ENCODE measurements at regions not wholly inside any gene's neighbourhood (a gene's known extent, or its start where the extent isn't known, plus 50 kb on each side); places are given as distances from the start of the nearest gene placed in this dataset.

GRCh38 chr2:2853346-2853745 lies 522.3 kb upstream of the MYT1L start:
- no peak overlapping the region for H3K4ac ChIP-seq (ENCODE audit: low read depth, low read length)
- no peak for ATAC-seq (ENCODE audit: low read depth)
- dilution Hi-C loops (cut with HindIII; ENCODE audit: low sequenced_read_pairs, unreplicated experiment) (no loop called here), in situ Hi-C loops (cut with MboI; ENCODE audit: low sequenced_read_pairs) (no loop called here), intact Hi-C loops (cut with micrococcal nuclease) (no loop called here)
- H4K91ac ChIP-seq (ENCODE audit: insufficient read depth, low read depth, low read length) = no peak overlapping the region
- no peak overlapping the region for H3K14ac ChIP-seq (replicated peaks; ENCODE audit: low read depth, low read length)
- no peaks in the 10 kb centered on the region for H3K36me3 ChIP-seq (ENCODE audit: control insufficient read depth, insufficient read depth, low read length)
- H3K4me3 ChIP-seq (ENCODE audit: insufficient read depth, low read depth, low read length) = no peak overlapping the region
- no peaks in the 10 kb centered on the region for H4K20me1 ChIP-seq (ENCODE audit: insufficient read depth, low read length)
- no peak overlapping the region for H2AK5ac ChIP-seq (ENCODE audit: low read depth, low read length)
- no peak overlapping the region for H3K27ac ChIP-seq (ENCODE audit: insufficient read depth, low read length)
- no peaks in the 10 kb centered on the region for H3K27me3 ChIP-seq (ENCODE audit: control insufficient read depth, insufficient read depth, low read length)
- ChIA-PET CTCF (no interaction called here), POLR2A (ENCODE audit: unreplicated experiment) (no interaction called here)
- no peak overlapping the region for H3K23ac ChIP-seq (ENCODE audit: low read depth, low read length)
- no peak for DNase-seq
- no peak overlapping the region for H3K9ac ChIP-seq (ENCODE audit: low read depth, low read length)
- no peak for TF ChIP-seq CEBPB (IDR thresholded peaks at IDR 0.05; ENCODE audit: low read depth, low read length)
- no peak for TF ChIP-seq BHLHE40 (IDR thresholded peaks at IDR 0.05; ENCODE audit: low read depth, low read length)
- no peak for TF ChIP-seq MAFK (IDR thresholded peaks at IDR 0.05; ENCODE audit: low read depth, low read length)
- no peak for TF ChIP-seq MAZ (IDR thresholded peaks at IDR 0.05; ENCODE audit: borderline replicate concordance, low read depth, low read length)
- no peak overlapping the region for H3K4me2 ChIP-seq (ENCODE audit: low read depth, low read length)
- BruUV-seq (replicated peaks) = no TSS peak
- no peak overlapping the region for H3K56ac ChIP-seq (ENCODE audit: extremely low read depth, insufficient read depth, low read length)
- H3K79me1 ChIP-seq (ENCODE audit: low read depth in 1 of 2, low read length in 2 of 2) = no peaks in the 10 kb centered on the region
- no peak overlapping the region for H2BK20ac ChIP-seq (ENCODE audit: low read depth, low read length)
- no peak overlapping the region for H2BK120ac ChIP-seq (ENCODE audit: low read depth, low read length)
- peaks cover 41% of the 10 kb centered on the region for H3K9me3 ChIP-seq (ENCODE audit: control insufficient read depth, insufficient read depth, low read length)
- H2BK15ac ChIP-seq (ENCODE audit: low read depth, low read length) = no peak overlapping the region
- no CpG with 5 or more reads among the region's 2 CpGs for WGBS, 2 experiments (ENCODE audit: extremely low coverage in 2 of 2, insufficient read length in 1 of 2)
- H2AFZ ChIP-seq (replicated peaks; ENCODE audit: low read length, poor library complexity) = no peak overlapping the region
- H2BK5ac ChIP-seq (ENCODE audit: low read depth, low read length, poor library complexity, severe bottlenecking) = no peak overlapping the region
- H3K9me1 ChIP-seq (ENCODE audit: insufficient read depth, low read length) = no peaks in the 10 kb centered on the region
- H2AK9ac ChIP-seq (replicated peaks; ENCODE audit: low read depth, low read length, poor library complexity) = no peak overlapping the region
- no peak overlapping the region for H4K5ac ChIP-seq (ENCODE audit: low read depth, low read length)
- H4K8ac ChIP-seq (ENCODE audit: low read depth in 2 of 2, low read length in 2 of 2) = no peak overlapping the region
- H3K18ac ChIP-seq (ENCODE audit: low read depth, low read length) = no peak overlapping the region
- H3K4me1 ChIP-seq (ENCODE audit: control insufficient read depth, insufficient read depth, low read length) = no peaks in the 10 kb centered on the region
